ENCODE measurements at regions not wholly inside any gene's neighbourhood (a gene's known extent, or its start where the extent isn't known, plus 50 kb on each side); places are given as distances from the start of the nearest gene placed in this dataset.

DNA sequence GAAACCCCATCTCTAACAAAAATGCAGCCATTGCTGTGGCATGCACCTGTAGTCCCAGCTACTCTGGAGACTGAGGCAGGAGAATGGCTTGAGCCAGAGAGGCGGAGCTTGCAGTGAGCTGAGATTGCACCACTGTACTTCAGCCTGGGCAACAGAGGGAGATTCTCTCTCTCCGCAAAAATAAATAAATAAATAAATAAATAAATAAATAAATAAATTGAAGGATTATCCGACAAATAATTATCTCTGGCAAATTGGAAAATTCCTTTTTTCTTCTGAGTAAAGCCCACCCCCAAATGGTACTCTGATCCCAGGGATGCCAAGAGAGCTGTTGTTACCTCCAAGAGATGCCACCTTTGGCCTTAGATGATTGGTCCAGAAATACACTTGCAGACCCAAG, 137.9 kb downstream of the SUDS3 start:
- Histone ChIP-seq H3K36me3 (ENCODE audit: insufficient read depth, low read length) (no peaks in the 10 kb centered on the region), H4K20me1 (ENCODE audit: insufficient read depth) (no peaks in the 10 kb centered on the region), H3K27ac (ENCODE audit: low read length) (no peak overlapping the region), H3K27me3 (ENCODE audit: insufficient read depth, low read depth, low read length) (no peaks in the 10 kb centered on the region), H3K4me2 (ENCODE audit: low read length) (no peak overlapping the region), H3K79me2 (replicated peaks; ENCODE audit: insufficient read depth, low read length) (no peaks in the 10 kb centered on the region), H3K9me3 (ENCODE audit: low read length) (no peaks in the 10 kb centered on the region), H3F3A (ENCODE audit: insufficient read depth, low read length, poor library complexity, severe bottlenecking) (no peaks in the 10 kb centered on the region), H3K9me2 (ENCODE audit: insufficient read depth, low read length) (no peaks in the 10 kb centered on the region), H3K9ac (ENCODE audit: low read length) (no peak overlapping the region), H2AFZ (ENCODE audit: low read depth, low read length) (no peak overlapping the region), H3K4me3 (ENCODE audit: low read length) (no peak overlapping the region)
- no peak for TF ChIP-seq EZH2 (IDR thresholded peaks at IDR 0.05; ENCODE audit: borderline replicate concordance, insufficient read depth, low read length, poor library complexity, severe bottlenecking)
- TF ChIP-seq MXI1 (conservative IDR thresholded peaks at IDR 0.05; ENCODE audit: poor library complexity, severe bottlenecking): no peak
- no peak for TF ChIP-seq RAD21 (conservative IDR thresholded peaks at IDR 0.05)
- no peak for TF ChIP-seq SMC3 (conservative IDR thresholded peaks at IDR 0.05; ENCODE audit: poor library complexity)
- no peak for TF ChIP-seq EP300 (conservative IDR thresholded peaks at IDR 0.05; ENCODE audit: poor library complexity, severe bottlenecking)
- TF ChIP-seq, protein P1, sequence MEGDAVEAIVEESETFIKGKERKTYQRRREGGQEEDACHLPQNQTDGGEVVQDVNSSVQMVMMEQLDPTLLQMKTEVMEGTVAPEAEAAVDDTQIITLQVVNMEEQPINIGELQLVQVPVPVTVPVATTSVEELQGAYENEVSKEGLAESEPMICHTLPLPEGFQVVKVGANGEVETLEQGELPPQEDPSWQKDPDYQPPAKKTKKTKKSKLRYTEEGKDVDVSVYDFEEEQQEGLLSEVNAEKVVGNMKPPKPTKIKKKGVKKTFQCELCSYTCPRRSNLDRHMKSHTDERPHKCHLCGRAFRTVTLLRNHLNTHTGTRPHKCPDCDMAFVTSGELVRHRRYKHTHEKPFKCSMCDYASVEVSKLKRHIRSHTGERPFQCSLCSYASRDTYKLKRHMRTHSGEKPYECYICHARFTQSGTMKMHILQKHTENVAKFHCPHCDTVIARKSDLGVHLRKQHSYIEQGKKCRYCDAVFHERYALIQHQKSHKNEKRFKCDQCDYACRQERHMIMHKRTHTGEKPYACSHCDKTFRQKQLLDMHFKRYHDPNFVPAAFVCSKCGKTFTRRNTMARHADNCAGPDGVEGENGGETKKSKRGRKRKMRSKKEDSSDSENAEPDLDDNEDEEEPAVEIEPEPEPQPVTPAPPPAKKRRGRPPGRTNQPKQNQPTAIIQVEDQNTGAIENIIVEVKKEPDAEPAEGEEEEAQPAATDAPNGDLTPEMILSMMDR (IDR thresholded peaks at IDR 0.05; ENCODE audit: poor library complexity, severe bottlenecking): no peak
- TF ChIP-seq, protein P2, sequence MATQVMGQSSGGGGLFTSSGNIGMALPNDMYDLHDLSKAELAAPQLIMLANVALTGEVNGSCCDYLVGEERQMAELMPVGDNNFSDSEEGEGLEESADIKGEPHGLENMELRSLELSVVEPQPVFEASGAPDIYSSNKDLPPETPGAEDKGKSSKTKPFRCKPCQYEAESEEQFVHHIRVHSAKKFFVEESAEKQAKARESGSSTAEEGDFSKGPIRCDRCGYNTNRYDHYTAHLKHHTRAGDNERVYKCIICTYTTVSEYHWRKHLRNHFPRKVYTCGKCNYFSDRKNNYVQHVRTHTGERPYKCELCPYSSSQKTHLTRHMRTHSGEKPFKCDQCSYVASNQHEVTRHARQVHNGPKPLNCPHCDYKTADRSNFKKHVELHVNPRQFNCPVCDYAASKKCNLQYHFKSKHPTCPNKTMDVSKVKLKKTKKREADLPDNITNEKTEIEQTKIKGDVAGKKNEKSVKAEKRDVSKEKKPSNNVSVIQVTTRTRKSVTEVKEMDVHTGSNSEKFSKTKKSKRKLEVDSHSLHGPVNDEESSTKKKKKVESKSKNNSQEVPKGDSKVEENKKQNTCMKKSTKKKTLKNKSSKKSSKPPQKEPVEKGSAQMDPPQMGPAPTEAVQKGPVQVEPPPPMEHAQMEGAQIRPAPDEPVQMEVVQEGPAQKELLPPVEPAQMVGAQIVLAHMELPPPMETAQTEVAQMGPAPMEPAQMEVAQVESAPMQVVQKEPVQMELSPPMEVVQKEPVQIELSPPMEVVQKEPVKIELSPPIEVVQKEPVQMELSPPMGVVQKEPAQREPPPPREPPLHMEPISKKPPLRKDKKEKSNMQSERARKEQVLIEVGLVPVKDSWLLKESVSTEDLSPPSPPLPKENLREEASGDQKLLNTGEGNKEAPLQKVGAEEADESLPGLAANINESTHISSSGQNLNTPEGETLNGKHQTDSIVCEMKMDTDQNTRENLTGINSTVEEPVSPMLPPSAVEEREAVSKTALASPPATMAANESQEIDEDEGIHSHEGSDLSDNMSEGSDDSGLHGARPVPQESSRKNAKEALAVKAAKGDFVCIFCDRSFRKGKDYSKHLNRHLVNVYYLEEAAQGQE (IDR thresholded peaks at IDR 0.05; ENCODE audit: borderline replicate concordance): no peak
- TF ChIP-seq TAF1 (IDR thresholded peaks at IDR 0.05; ENCODE audit: low read depth): no peak

DNA sequence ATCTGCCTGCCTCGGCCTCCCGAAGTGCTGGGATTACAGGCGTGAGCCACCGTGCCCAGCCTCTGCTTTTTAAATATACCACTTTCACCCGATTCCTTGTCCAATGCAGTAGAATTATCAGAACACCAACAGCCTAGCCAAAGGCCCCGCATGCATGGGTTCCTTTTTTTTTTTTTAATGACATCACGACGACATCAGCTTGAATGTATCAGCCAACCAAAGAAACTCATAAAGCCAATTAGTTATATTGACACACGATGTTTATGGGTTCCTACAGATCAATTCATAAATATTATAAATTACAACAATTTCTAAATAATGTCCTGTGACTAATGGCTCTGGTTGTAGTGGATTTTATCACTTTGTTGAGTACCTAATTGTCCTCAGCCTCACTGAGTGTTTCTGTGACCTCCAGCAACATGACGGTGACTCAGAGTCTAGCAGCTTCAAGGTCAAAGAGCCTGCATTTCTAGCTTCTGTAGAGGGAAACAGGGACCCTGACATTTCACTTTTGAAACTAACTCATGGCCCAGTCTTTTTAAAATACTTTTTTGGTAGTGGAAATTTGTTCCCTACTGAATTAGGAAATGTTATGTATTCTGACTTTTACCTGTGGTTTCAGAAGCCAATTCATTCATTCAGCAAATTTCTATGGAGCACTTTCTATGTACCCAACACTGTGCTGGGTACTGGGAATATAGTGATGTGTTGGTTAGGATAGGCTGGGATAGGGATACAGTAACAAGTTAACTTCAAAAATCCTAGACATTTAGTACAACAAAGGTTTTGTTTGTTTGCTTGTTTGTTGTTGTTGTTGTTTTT, 144.1 kb downstream of the SUDS3 start:
- Histone ChIP-seq H3K27me3 (ENCODE audit: insufficient read depth, low read depth, low read length) (no peaks in the 10 kb centered on the region), H2AFZ (ENCODE audit: low read depth, low read length) (no peak overlapping the region), H3K9me3 (ENCODE audit: low read length) (no peaks in the 10 kb centered on the region), H3F3A (ENCODE audit: insufficient read depth, low read length, poor library complexity, severe bottlenecking) (no peaks in the 10 kb centered on the region), H3K4me2 (ENCODE audit: low read length) (no peak overlapping the region), H3K27ac (ENCODE audit: low read length) (no peak overlapping the region), H3K79me2 (replicated peaks; ENCODE audit: insufficient read depth, low read length) (no peaks in the 10 kb centered on the region), H3K9me2 (ENCODE audit: insufficient read depth, low read length) (no peaks in the 10 kb centered on the region), H3K9ac (ENCODE audit: low read length) (no peak overlapping the region), H3K36me3 (ENCODE audit: insufficient read depth, low read length) (no peaks in the 10 kb centered on the region), H4K20me1 (ENCODE audit: insufficient read depth) (no peaks in the 10 kb centered on the region), H3K4me3 (ENCODE audit: low read length) (no peak overlapping the region)
- TF ChIP-seq TAF1 (IDR thresholded peaks at IDR 0.05; ENCODE audit: low read depth) (no peak), SMC3 (conservative IDR thresholded peaks at IDR 0.05; ENCODE audit: poor library complexity) (no peak), RAD21 (conservative IDR thresholded peaks at IDR 0.05) (no peak), MXI1 (conservative IDR thresholded peaks at IDR 0.05; ENCODE audit: poor library complexity, severe bottlenecking) (no peak), POLR2AphosphoS5 (IDR thresholded peaks at IDR 0.05) (no peak), EP300 (conservative IDR thresholded peaks at IDR 0.05; ENCODE audit: poor library complexity, severe bottlenecking) (no peak), EZH2 (IDR thresholded peaks at IDR 0.05; ENCODE audit: borderline replicate concordance, insufficient read depth, low read length, poor library complexity, severe bottlenecking) (no peak)
- TF ChIP-seq, protein P1 (IDR thresholded peaks at IDR 0.05; ENCODE audit: poor library complexity, severe bottlenecking): no peak
- TF ChIP-seq, protein P2 (IDR thresholded peaks at IDR 0.05; ENCODE audit: borderline replicate concordance): no peak
